Lower lobe of right lung (tissue), 2 donors: ENCODE measurements at regions not wholly inside any gene's neighbourhood (a gene's known extent, or its start where the extent isn't known, plus 50 kb on each side); places are given as distances from the start of the nearest gene placed in this dataset.
A peak's percentile ranks its signal among the peaks of the same experiment; 100 is the strongest.
"Not testable (repeated sequence)": the region's sequence is repeated elsewhere in the genome, so short reads cannot be mapped to it uniquely, and the experiment has no call there.

Experiments
- ATAC-seq, 2 donors: fragments of 200-7000 bp; cut with Tn5 transposase; one replicate each; pipeline ENCODE4 v1.9.1; 2020 to 2022; ENCODE audit warnings: mild to moderate bottlenecking in 2 of 2, moderate library complexity in 2 of 2
- DNase-seq: peaks from one replicate; pipeline ENCODE4 v3.0.0-alpha.2; 2020
- H3K27ac ChIP-seq: fragments of 200-600 bp; one replicate; pipeline ENCODE4 v1.8.0; 2022
- H3K27me3 ChIP-seq: fragments of 200-600 bp; one replicate; pipeline ENCODE4 v1.8.0; 2022; ENCODE audit warnings: low read depth
- H3K36me3 ChIP-seq: fragments of 200-600 bp; one replicate; pipeline ENCODE4 v1.8.0; 2022; ENCODE audit warnings: mild to moderate bottlenecking
- H3K4me1 ChIP-seq: fragments of 200-600 bp; one replicate; pipeline ENCODE4 v1.8.0; 2022
- H3K4me3 ChIP-seq: fragments of 200-600 bp; one replicate; pipeline ENCODE4 v1.8.0; 2022; ENCODE audit warnings: mild to moderate bottlenecking
- H3K9me3 ChIP-seq: fragments of 200-600 bp; one replicate; pipeline ENCODE4 v1.8.0; 2022
- CTCF ChIP-seq: fragments of 200-600 bp; IDR thresholded peaks from one replicate; pipeline ENCODE4 v1.8.0; 2022; ENCODE audit warnings: antibody characterized with exemption, mild to moderate bottlenecking
- intact Hi-C: fragments of 100-400 bp; cut with DNase I; formaldehyde crosslinking; loops from one replicate; pipeline ENCODE4 v1.11.0; 2022
- donor health status: DM: no; HTN: yes; CAD: no; lungs with severe emphysema.

DNA sequence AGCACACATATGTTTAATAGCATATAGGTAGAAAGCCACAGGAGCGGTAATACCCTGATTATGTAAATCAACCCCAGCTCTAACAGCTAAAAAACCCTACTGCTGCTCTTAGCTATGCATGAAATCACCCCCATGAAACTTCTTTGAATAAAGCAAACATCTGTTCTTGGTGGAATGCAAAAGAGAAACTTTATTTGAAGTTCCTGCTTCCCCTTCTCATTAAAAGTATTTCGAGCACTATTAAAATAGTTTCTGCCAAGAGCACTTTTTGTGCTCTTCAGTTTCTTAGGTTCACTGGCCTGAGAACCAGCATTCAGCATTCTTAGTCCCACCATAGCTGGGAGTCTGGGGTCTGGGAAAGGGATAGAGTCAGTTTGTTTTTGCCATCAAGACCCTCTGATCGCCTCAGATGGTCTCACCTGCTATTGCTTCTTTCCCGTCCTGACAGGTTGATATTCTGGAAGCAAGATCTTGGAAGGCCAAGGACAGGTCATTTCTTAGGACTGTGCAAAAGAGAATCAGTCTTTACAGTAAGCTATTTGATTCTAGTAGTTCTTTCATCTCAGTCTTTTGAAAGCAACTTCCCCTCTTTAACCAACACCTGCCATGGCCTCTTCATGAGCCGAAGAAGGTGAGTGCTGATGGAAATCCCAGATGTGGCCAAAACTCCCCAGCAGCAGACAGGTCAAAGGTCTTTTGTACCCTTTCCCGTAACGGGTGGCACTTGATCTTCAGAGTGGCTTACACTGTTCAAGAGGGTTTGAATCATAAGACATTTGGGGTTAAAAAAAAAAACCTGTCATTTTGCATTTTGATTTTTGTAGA is 76.5 kb upstream of the TMEM170B start:
- H3K27me3 ChIP-seq: no peaks in the 10 kb centered on the region
- no peaks in the 10 kb centered on the region for H3K9me3 ChIP-seq
- no peak for TF ChIP-seq CTCF
- H3K4me3 ChIP-seq: no peak overlapping the region
- peak; percentile 57 to 84 for ATAC-seq
- intact Hi-C loops: no loop called here
- H3K36me3 ChIP-seq: no peaks in the 10 kb centered on the region
- peak overlapping the region; percentile 33 for H3K27ac ChIP-seq
- no peak for DNase-seq
- H3K4me1 ChIP-seq: peaks cover 37% of the 10 kb centered on the region

- H3K4me3 ChIP-seq: no peak overlapping the region
- intact Hi-C loops: no loop called here
- TF ChIP-seq CTCF: peak; percentile 33
- H3K27ac ChIP-seq: peak overlapping the region; percentile 21
- no peaks in the 10 kb centered on the region for H3K36me3 ChIP-seq
- DNase-seq (no peak), ATAC-seq (peak; percentile 75 to 78)
- no peaks in the 10 kb centered on the region for H3K27me3 ChIP-seq
- H3K9me3 ChIP-seq: no peaks in the 10 kb centered on the region
- H3K4me1 ChIP-seq: peaks cover 37% of the 10 kb centered on the region
Observed at GRCh38 chr6:11460001-11460668, 77.4 kb upstream of the TMEM170B start.

- Histone ChIP-seq H3K27me3 (no peaks in the 10 kb centered on the region), H3K36me3 (no peaks in the 10 kb centered on the region), H3K9me3 (no peaks in the 10 kb centered on the region), H3K27ac (no peak overlapping the region), H3K4me1 (peaks cover 37% of the 10 kb centered on the region), H3K4me3 (no peak overlapping the region)
- intact Hi-C loops: no loop called here
- TF ChIP-seq CTCF: no peak
- ATAC-seq: no peak
- no peak for DNase-seq
Observed at GRCh38 chr6:11459079-11459610, 78.4 kb upstream of the TMEM170B start.

GRCh38 chr6:11458509-11458908 is 79.0 kb upstream of the TMEM170B start:
- no peak overlapping the region for H3K27ac ChIP-seq
- ATAC-seq: no peak
- H3K9me3 ChIP-seq: no peaks in the 10 kb centered on the region
- peaks cover 35% of the 10 kb centered on the region for H3K4me1 ChIP-seq
- H3K27me3 ChIP-seq: no peaks in the 10 kb centered on the region
- intact Hi-C loops: no loop called here
- H3K36me3 ChIP-seq: no peaks in the 10 kb centered on the region
- H3K4me3 ChIP-seq: no peak overlapping the region
- no peak for DNase-seq
- TF ChIP-seq CTCF: no peak

GRCh38 chr6:11457422-11457821 is 80.1 kb upstream of the TMEM170B start:
- H3K4me3 ChIP-seq, DNase-seq, H3K36me3 ChIP-seq, intact Hi-C loops, ATAC-seq, H3K27me3 ChIP-seq, H3K9me3 ChIP-seq, H3K27ac ChIP-seq: not testable (repeated sequence)
- H3K4me1 ChIP-seq: peaks cover 26% of the 10 kb centered on the region

GRCh38 chr6:11452106-11452505 is 85.4 kb upstream of the TMEM170B start:
- H3K36me3 ChIP-seq, H3K27me3 ChIP-seq, intact Hi-C loops, ATAC-seq, H3K4me1 ChIP-seq, H3K27ac ChIP-seq, H3K4me3 ChIP-seq, DNase-seq, H3K9me3 ChIP-seq: not testable (repeated sequence)
